ENCODE measurements at regions not wholly inside any gene's neighbourhood (a gene's known extent, or its start where the extent isn't known, plus 50 kb on each side); places are given as distances from the start of the nearest gene placed in this dataset.

- TF ChIP-seq FOXP2 (optimal IDR thresholded peaks at IDR 0.05; ENCODE audit: control extremely low read depth, extremely low read length, insufficient read depth) (no peak), EZH2 (IDR thresholded peaks at IDR 0.05) (no peak)
These were observed 657.9 kb downstream of the TLR4 start for GRCh38 chr9:118362123-118362522.

Data from SK-N-MC (cell line).